ENCODE measurements at regions not wholly inside any gene's neighbourhood (a gene's known extent, or its start where the extent isn't known, plus 50 kb on each side); places are given as distances from the start of the nearest gene placed in this dataset.

GRCh38 chr6:21713481-21713880 is 119.9 kb downstream of the SOX4 start:
- Histone ChIP-seq H3K36me3 (no peaks in the 10 kb centered on the region), H3K9me3 (no peaks in the 10 kb centered on the region), H3K4me1 (no peaks in the 10 kb centered on the region), H3K4me3 (no peak overlapping the region), H3K27me3 (no peaks in the 10 kb centered on the region), H3K27ac (no peak overlapping the region)
- TF ChIP-seq CTCF (IDR thresholded peaks at IDR 0.05) (no peak), POLR2AphosphoS5 (IDR thresholded peaks at IDR 0.05; ENCODE audit: insufficient read depth in 1 of 2, low read depth in 1 of 2) (no peak), POLR2A (IDR thresholded peaks at IDR 0.05) (no peak)
- no peak for DNase-seq (ENCODE audit: extremely low spot score in 2 of 2)
- intact Hi-C loops (cut with DNase I): no loop called here

GRCh38 chr6:21715180-21715579 is 121.6 kb downstream of the SOX4 start:
- H3K36me3 ChIP-seq: no peaks in the 10 kb centered on the region
- no peak overlapping the region for H3K4me3 ChIP-seq
- no peaks in the 10 kb centered on the region for H3K27me3 ChIP-seq
- no peak for DNase-seq (ENCODE audit: extremely low spot score in 2 of 2)
- H3K4me1 ChIP-seq: no peaks in the 10 kb centered on the region
- intact Hi-C loops (cut with DNase I): no loop called here
- no peak for TF ChIP-seq POLR2A (IDR thresholded peaks at IDR 0.05)
- H3K9me3 ChIP-seq: no peaks in the 10 kb centered on the region
- H3K27ac ChIP-seq: no peak overlapping the region

GRCh38 chr6:21722510-21722909 is 129.0 kb downstream of the SOX4 start:
- Histone ChIP-seq H3K4me3 (no peak overlapping the region), H3K36me3 (no peaks in the 10 kb centered on the region), H3K27ac (no peak overlapping the region), H3K4me1 (no peaks in the 10 kb centered on the region), H3K9me3 (no peaks in the 10 kb centered on the region), H3K27me3 (no peaks in the 10 kb centered on the region)
- intact Hi-C loops (cut with DNase I): no loop called here
- no peak for DNase-seq (ENCODE audit: extremely low spot score in 2 of 2)
- TF ChIP-seq POLR2A (IDR thresholded peaks at IDR 0.05): no peak
- TF ChIP-seq CTCF (IDR thresholded peaks at IDR 0.05): no peak
- TF ChIP-seq POLR2AphosphoS5 (IDR thresholded peaks at IDR 0.05; ENCODE audit: insufficient read depth in 1 of 2, low read depth in 1 of 2): no peak

- Histone ChIP-seq H3K4me3 (no peak overlapping the region), H3K27ac (no peak overlapping the region), H3K36me3 (no peaks in the 10 kb centered on the region), H3K27me3 (no peaks in the 10 kb centered on the region), H3K9me3 (no peaks in the 10 kb centered on the region), H3K4me1 (no peaks in the 10 kb centered on the region)
- DNase-seq (ENCODE audit: extremely low spot score in 2 of 2): no peak
- no peak for TF ChIP-seq POLR2A (IDR thresholded peaks at IDR 0.05)
- no peak for TF ChIP-seq POLR2AphosphoS5 (IDR thresholded peaks at IDR 0.05; ENCODE audit: insufficient read depth in 1 of 2, low read depth in 1 of 2)
- TF ChIP-seq CTCF (IDR thresholded peaks at IDR 0.05): no peak
- intact Hi-C loops (cut with DNase I): no loop called here
These were observed 133.1 kb downstream of the SOX4 start for GRCh38 chr6:21726676-21727075.

- H3K4me1 ChIP-seq: no peaks in the 10 kb centered on the region
- no peaks in the 10 kb centered on the region for H3K36me3 ChIP-seq
- DNase-seq (ENCODE audit: extremely low spot score in 2 of 2): no peak
- H3K4me3 ChIP-seq: no peak overlapping the region
- intact Hi-C loops (cut with DNase I): no loop called here
- H3K27me3 ChIP-seq: no peaks in the 10 kb centered on the region
- TF ChIP-seq POLR2AphosphoS5 (IDR thresholded peaks at IDR 0.05; ENCODE audit: insufficient read depth in 1 of 2, low read depth in 1 of 2): no peak
- TF ChIP-seq CTCF (IDR thresholded peaks at IDR 0.05): no peak
- no peak for TF ChIP-seq POLR2A (IDR thresholded peaks at IDR 0.05)
- no peak overlapping the region for H3K27ac ChIP-seq
- no peaks in the 10 kb centered on the region for H3K9me3 ChIP-seq
These were observed 134.6 kb downstream of the SOX4 start for GRCh38 chr6:21728141-21728540.

- DNase-seq (ENCODE audit: extremely low spot score in 2 of 2): no peak
- TF ChIP-seq CTCF (IDR thresholded peaks at IDR 0.05) (no peak), POLR2A (IDR thresholded peaks at IDR 0.05) (no peak), POLR2AphosphoS5 (IDR thresholded peaks at IDR 0.05; ENCODE audit: insufficient read depth in 1 of 2, low read depth in 1 of 2) (no peak)
- no peaks in the 10 kb centered on the region for H3K36me3 ChIP-seq
- H3K4me3 ChIP-seq: no peak overlapping the region
- no peaks in the 10 kb centered on the region for H3K27me3 ChIP-seq
- intact Hi-C loops (cut with DNase I): no loop called here
- no peaks in the 10 kb centered on the region for H3K9me3 ChIP-seq
- no peak overlapping the region for H3K27ac ChIP-seq
- no peaks in the 10 kb centered on the region for H3K4me1 ChIP-seq
These were observed 135.9 kb downstream of the SOX4 start for GRCh38 chr6:21729431-21729830.
